Renal pelvis (tissue), 1 donor: ENCODE measurements at regions not wholly inside any gene's neighbourhood (a gene's known extent, or its start where the extent isn't known, plus 50 kb on each side); places are given as distances from the start of the nearest gene placed in this dataset.

ENCODE experiments used
- DNase-seq: peaks from one replicate; pipeline ENCODE4 v3.0.0-alpha.2; 2013

- DNase-seq: no peak
Measured at GRCh38 chr6:102407886-102408741, 1014.6 kb downstream of the GRIK2 start.

GRCh38 chr6:102405860-102406259, 1012.4 kb downstream of the GRIK2 start:
- DNase-seq: no peak

- no peak for DNase-seq
Measured at GRCh38 chr6:102402635-102403329, 1009.3 kb downstream of the GRIK2 start.

GRCh38 chr6:102398788-102399390, 1005.4 kb downstream of the GRIK2 start:
- no peak for DNase-seq

GRCh38 chr6:102390541-102390940, 997.0 kb downstream of the GRIK2 start:
- DNase-seq: no peak

- DNase-seq: no peak
Measured at GRCh38 chr6:102389994-102390393, 996.5 kb downstream of the GRIK2 start.

- no peak for DNase-seq
Measured at GRCh38 chr6:102387326-102388033, 994.0 kb downstream of the GRIK2 start.

GRCh38 chr6:102381203-102381602, 987.7 kb downstream of the GRIK2 start:
- DNase-seq: no peak

- no peak for DNase-seq
Measured at GRCh38 chr6:102356170-102356569, 962.7 kb downstream of the GRIK2 start.

- no peak for DNase-seq
Measured at GRCh38 chr6:102355578-102355977, 962.1 kb downstream of the GRIK2 start.

- DNase-seq: no peak
Measured at GRCh38 chr6:102352552-102352951, 959.0 kb downstream of the GRIK2 start.

- no peak for DNase-seq
Measured at GRCh38 chr6:102344769-102345168, 951.3 kb downstream of the GRIK2 start.

GRCh38 chr6:102340311-102340710, 946.8 kb downstream of the GRIK2 start:
- DNase-seq: no peak

GRCh38 chr6:102333736-102334135, 940.2 kb downstream of the GRIK2 start:
- DNase-seq: no peak

- no peak for DNase-seq
Measured at GRCh38 chr6:102327697-102328225, 934.3 kb downstream of the GRIK2 start.

- DNase-seq: no peak
Measured at GRCh38 chr6:102313699-102314098, 920.2 kb downstream of the GRIK2 start.

GRCh38 chr6:102309700-102310099, 916.2 kb downstream of the GRIK2 start:
- DNase-seq: no peak

- no peak for DNase-seq
Measured at GRCh38 chr6:102300350-102300749, 906.8 kb downstream of the GRIK2 start.

- no peak for DNase-seq
Measured at GRCh38 chr6:102298051-102298450, 904.5 kb downstream of the GRIK2 start.
